Thymus (tissue), 11 donors: ENCODE measurements at regions not wholly inside any gene's neighbourhood (a gene's known extent, or its start where the extent isn't known, plus 50 kb on each side); places are given as distances from the start of the nearest gene placed in this dataset.

ENCODE experiments used
- DNase-seq, 9 donors: peaks; one replicate each; pipeline ENCODE4 v3.0.0-alpha.2; 2013; ENCODE audit warnings: low spot score in 9 of 9, low read depth in 6 of 9, missing footprints in 1 of 9
- H3K27ac ChIP-seq, 2 donors: one replicate each; pipeline ENCODE4 v1.5.1; 2013; ENCODE audit warnings: control low read depth in 1 of 2, low read depth in 1 of 2, low read length in 1 of 2, mild to moderate bottlenecking in 1 of 2, moderate library complexity in 1 of 2
- H3K27me3 ChIP-seq, 2 donors: one replicate each; pipeline ENCODE4 v1.5.1; 2013; ENCODE audit warnings: low read length in 1 of 2; ENCODE audit not compliant: control insufficient read depth in 2 of 2, insufficient read depth in 1 of 2
- H3K36me3 ChIP-seq, 2 donors: one replicate each; pipeline ENCODE4 v1.5.1; 2013; ENCODE audit warnings: low read length in 1 of 2, mild to moderate bottlenecking in 1 of 2, moderate library complexity in 1 of 2; ENCODE audit not compliant: control insufficient read depth in 2 of 2, insufficient read depth in 2 of 2
- H3K4me1 ChIP-seq, 2 donors: one replicate each; pipeline ENCODE4 v1.5.1; 2013; ENCODE audit warnings: low read length in 2 of 2; ENCODE audit not compliant: control insufficient read depth in 2 of 2, insufficient read depth in 2 of 2
- H3K4me3 ChIP-seq, 2 donors: one replicate each; pipeline ENCODE4 v1.5.1; 2013; ENCODE audit warnings: low read length in 2 of 2, control low read depth in 1 of 2, mild to moderate bottlenecking in 1 of 2
- H3K9me3 ChIP-seq, 2 donors: one replicate each; pipeline ENCODE4 v1.5.1; 2013; ENCODE audit warnings: low read length in 1 of 2, mild to moderate bottlenecking in 1 of 2; ENCODE audit not compliant: control insufficient read depth in 2 of 2, insufficient read depth in 1 of 2
- WGBS: extraction: QIAGEN DNeasy Blood & Tissue Kit; methylation state at CpG from one replicate; pipeline ENCODE4 v1.1.7; 2013; 5-methylcytosine and 5-hydroxymethylcytosine counted together
- donor health status: healthy.

DNA sequence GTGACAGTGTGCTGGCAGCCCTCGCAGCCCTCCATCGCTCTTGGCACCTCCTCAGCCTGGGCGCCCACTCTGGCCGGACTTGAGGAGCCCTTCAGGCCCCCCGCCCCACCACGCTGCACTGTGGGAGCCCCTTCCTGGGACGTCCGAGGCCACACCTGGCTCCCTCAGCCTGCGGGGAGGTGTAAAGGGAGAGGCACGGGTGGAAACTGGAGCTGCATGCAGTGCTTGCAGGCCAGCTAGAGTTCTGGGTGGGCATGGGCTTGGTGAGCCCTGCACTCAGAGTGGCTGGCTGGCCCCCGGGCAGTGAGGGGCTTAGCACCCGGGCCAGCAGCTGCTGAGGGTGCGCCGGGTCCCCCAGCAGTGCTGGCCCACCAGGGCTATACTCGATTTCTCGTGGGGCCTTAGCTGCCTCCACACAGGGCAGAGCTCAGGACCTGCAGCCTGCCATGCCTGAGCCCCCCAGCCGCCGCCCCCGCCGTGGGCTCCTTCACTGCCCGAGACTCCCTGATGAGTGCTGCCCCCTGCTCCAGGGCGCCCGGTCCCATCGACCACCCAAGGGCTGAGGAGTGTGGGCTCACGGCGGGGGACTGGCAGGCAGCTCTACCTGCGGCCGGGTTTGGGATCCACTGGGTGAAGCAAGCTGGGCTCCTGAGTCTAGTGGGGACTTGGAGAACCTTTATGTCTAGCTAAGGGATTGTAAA lies 1672.7 kb upstream of the PCDH7 start:
- Histone ChIP-seq H3K4me3 (no peak overlapping the region), H3K36me3 (no peaks in the 10 kb centered on the region), H3K27me3 (no peaks in the 10 kb centered on the region), H3K9me3 (peaks cover 0 to 9% of the 10 kb centered on the region in 2 donors), H3K27ac (no peak overlapping the region), H3K4me1 (no peaks in the 10 kb centered on the region)
- no peak for DNase-seq
- WGBS = 96% methylated on average over 28 of the region's 28 CpGs

DNA sequence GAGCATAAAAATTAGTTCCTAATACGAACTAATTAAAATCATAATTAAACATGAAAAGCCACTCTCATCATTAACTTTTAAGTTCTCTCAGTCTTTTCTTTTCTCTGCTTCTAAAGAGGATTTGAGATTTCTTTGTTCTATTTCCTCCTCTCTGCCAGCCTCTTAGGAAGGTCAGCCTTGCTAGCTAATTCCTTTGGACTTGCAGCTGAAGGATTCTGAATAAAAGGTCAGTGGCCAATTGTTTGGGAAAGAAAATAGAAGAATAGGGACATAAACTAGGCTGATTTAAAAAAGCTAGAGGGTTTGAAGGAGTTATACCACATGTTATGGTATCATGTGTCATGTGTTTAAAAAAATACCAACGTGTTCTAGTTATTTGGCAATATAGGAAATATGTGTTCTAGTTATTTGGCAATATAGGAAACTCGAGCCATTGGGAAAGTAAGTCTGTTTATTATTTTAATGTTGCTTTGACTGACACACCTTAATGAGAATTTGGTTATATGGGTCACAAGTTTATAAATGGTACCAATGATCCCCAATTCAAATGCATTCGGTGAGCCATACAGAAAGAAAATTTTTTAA lies 1668.7 kb upstream of the PCDH7 start:
- Histone ChIP-seq H3K27ac (no peak overlapping the region), H3K36me3 (no peaks in the 10 kb centered on the region), H3K4me3 (no peak overlapping the region), H3K9me3 (peaks cover 0 to 9% of the 10 kb centered on the region in 2 donors), H3K4me1 (no peaks in the 10 kb centered on the region), H3K27me3 (no peaks in the 10 kb centered on the region)
- 72% methylated on average over 4 of the region's 4 CpGs for WGBS
- DNase-seq = no peak

GRCh38 chr4:29052266-29052665 lies 1667.9 kb upstream of the PCDH7 start:
- Histone ChIP-seq H3K27me3 (no peaks in the 10 kb centered on the region), H3K4me3 (no peak overlapping the region), H3K4me1 (no peaks in the 10 kb centered on the region), H3K27ac (no peak overlapping the region), H3K36me3 (no peaks in the 10 kb centered on the region), H3K9me3 (peaks cover 0 to 6% of the 10 kb centered on the region in 2 donors)
- 85% methylated on average over 4 of the region's 4 CpGs for WGBS
- no peak for DNase-seq

GRCh38 chr4:29058531-29058930 lies 1661.6 kb upstream of the PCDH7 start:
- no peaks in the 10 kb centered on the region for H3K27me3 ChIP-seq
- H3K27ac ChIP-seq = no peak overlapping the region
- no peaks in the 10 kb centered on the region for H3K36me3 ChIP-seq
- H3K4me3 ChIP-seq = no peak overlapping the region
- no peak for DNase-seq
- 84% methylated on average over 2 of the region's 2 CpGs for WGBS
- no peaks in the 10 kb centered on the region for H3K9me3 ChIP-seq
- H3K4me1 ChIP-seq = no peaks in the 10 kb centered on the region

GRCh38 chr4:29066861-29067260 lies 1653.3 kb upstream of the PCDH7 start:
- WGBS = 87% methylated on average over 2 of the region's 2 CpGs
- H3K4me1 ChIP-seq = no peaks in the 10 kb centered on the region
- H3K4me3 ChIP-seq = no peak overlapping the region
- H3K9me3 ChIP-seq = no peaks in the 10 kb centered on the region
- H3K27ac ChIP-seq = no peak overlapping the region
- no peak for DNase-seq
- no peaks in the 10 kb centered on the region for H3K36me3 ChIP-seq
- no peaks in the 10 kb centered on the region for H3K27me3 ChIP-seq

DNA sequence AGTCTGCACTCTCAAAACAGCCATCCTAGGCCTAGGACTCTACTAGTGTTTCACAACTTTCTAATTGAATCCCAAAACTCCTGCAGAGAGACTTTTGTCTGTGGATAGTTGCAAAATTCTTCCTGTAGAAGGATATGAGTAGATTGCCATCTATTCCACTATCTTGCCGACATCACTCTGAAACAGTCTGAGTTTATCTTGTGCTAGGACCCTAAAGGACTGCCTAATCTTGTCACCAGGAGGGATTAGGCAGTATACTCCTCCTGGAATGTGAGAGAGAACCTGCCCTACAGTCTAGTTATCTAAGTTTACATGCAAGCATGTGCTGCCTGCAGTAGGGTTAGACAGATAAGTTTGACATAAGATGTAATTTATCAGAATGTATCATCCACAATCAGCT lies 1646.6 kb upstream of the PCDH7 start:
- peaks cover 0 to 4% of the 10 kb centered on the region in 2 donors for H3K9me3 ChIP-seq
- H3K36me3 ChIP-seq = no peaks in the 10 kb centered on the region
- no peak overlapping the region for H3K27ac ChIP-seq
- no peak overlapping the region for H3K4me3 ChIP-seq
- 95% methylated on average over 1 of the region's 1 CpG for WGBS
- no peak for DNase-seq
- H3K27me3 ChIP-seq = no peaks in the 10 kb centered on the region
- no peaks in the 10 kb centered on the region for H3K4me1 ChIP-seq

DNA sequence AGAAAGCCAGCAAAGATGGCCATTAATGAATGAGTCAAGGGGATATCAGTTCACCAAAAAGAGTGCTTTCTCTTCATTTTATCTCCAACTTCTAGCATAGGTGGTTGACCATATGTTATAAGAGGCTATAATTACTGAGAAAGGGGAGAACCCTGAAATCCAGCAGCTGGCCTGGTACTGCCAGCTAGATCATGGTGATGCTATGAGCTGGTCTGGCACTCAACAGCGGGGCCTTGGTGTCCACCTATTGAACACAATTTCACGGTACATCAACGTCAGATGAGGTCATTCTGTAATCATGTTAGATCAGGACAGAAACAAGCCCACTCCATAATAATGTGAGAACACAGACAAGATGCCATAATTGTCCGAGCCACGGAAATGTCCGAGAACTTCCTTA lies 1644.8 kb upstream of the PCDH7 start:
- Histone ChIP-seq H3K27me3 (no peaks in the 10 kb centered on the region), H3K4me3 (no peak overlapping the region), H3K9me3 (peaks cover 0 to 4% of the 10 kb centered on the region in 2 donors), H3K27ac (no peak overlapping the region), H3K4me1 (no peaks in the 10 kb centered on the region), H3K36me3 (no peaks in the 10 kb centered on the region)
- 81% methylated on average over 6 of the region's 6 CpGs for WGBS
- no peak for DNase-seq

GRCh38 chr4:29079260-29079659 lies 1640.9 kb upstream of the PCDH7 start:
- Histone ChIP-seq H3K4me1 (no peaks in the 10 kb centered on the region), H3K4me3 (no peak overlapping the region), H3K36me3 (no peaks in the 10 kb centered on the region), H3K9me3 (no peaks in the 10 kb centered on the region), H3K27ac (no peak overlapping the region), H3K27me3 (no peaks in the 10 kb centered on the region)
- 86% methylated on average over 2 of the region's 2 CpGs for WGBS
- DNase-seq = no peak

DNA sequence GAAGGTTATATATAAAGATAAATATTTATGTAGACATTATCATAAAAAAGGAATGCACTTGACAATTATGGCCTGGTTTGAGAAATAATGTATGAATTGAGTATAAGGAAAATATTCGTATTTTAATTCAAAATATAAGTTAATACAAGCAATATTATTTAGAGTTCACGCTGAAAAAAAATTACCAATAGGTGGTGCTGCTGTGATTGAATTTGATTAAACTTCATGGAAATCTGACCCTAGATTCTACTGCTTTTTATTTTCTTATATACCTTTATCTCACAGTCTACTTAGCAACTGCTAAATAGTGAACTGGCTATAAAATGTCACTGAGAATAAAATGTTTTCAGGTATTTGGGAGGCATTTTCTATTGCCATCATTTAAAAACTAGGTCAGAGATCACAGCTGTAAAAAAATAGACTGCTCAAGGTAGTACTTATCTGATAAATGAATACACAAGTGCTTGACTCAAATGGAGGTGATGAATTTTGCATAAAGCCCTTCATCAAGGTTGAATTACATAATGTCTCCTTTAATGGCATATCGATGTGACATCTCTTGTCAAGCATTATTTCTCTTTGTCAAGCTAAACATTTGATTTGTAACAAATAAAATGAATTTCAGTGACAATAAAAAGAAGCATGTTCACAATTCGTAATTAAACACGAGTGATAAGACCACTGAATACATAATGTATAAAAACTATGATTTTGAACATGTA lies 1638.8 kb upstream of the PCDH7 start:
- 77% methylated on average over 5 of the region's 5 CpGs for WGBS
- Histone ChIP-seq H3K27me3 (no peaks in the 10 kb centered on the region), H3K9me3 (no peaks in the 10 kb centered on the region), H3K27ac (no peak overlapping the region), H3K36me3 (no peaks in the 10 kb centered on the region), H3K4me1 (no peaks in the 10 kb centered on the region), H3K4me3 (no peak overlapping the region)
- DNase-seq = no peak
